HG02571 (cell line): ENCODE measurements at regions not wholly inside any gene's neighbourhood (a gene's known extent, or its start where the extent isn't known, plus 50 kb on each side); places are given as distances from the start of the nearest gene placed in this dataset.
"Not testable (repeated sequence)": the region's sequence is repeated elsewhere in the genome, so short reads cannot be mapped to it uniquely, and the experiment has no call there.

Source experiments
- ATAC-seq: cut with Tn5 transposase; IDR thresholded peaks from one replicate; pipeline ENCODE4 v1.9.1; 2021; ENCODE audit warnings: mild to moderate bottlenecking, moderate library complexity; ENCODE audit not compliant: unreplicated experiment

DNA sequence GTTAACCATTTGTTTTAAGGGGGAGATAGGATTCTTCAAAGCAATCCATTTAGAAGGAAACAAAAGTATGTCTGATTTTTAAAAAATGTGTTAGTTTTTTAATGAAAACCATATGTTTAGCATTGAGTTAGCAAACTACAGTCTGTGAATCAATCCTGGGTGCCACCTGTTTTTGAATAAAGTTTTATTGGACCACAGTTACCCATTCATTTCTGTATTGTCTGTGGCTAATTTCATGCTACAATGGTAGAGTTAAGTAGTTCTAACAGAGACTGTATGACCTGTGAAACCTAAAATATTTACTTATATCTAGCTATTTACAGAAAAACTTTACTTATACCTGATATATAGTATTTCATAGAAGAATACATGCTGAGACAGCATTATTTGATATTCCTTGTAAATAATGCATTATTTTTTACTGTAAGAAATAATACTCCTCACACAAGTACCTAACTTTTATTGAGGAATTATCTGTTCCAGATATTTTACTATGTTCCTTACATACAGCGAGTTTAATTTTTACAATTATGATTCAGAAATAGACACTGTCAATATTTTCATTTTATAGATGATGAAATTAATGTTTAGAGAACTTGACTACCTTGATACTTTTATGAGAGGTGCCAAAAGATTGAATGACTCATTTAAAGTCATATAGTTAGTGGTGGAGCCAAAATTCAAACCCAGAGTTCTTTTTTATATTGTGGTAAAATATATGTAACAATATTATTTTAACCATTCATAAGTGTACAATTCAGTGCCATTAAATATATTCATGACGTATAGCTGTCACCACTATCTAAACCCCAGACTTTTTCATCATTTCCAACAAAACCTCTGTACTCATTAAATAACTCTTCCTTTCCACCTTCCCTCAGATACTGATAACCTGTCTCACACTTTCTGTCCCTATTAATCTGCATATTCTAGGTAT, 122.0 kb downstream of the GLUD2 start:
- ATAC-seq, result no peak

DNA sequence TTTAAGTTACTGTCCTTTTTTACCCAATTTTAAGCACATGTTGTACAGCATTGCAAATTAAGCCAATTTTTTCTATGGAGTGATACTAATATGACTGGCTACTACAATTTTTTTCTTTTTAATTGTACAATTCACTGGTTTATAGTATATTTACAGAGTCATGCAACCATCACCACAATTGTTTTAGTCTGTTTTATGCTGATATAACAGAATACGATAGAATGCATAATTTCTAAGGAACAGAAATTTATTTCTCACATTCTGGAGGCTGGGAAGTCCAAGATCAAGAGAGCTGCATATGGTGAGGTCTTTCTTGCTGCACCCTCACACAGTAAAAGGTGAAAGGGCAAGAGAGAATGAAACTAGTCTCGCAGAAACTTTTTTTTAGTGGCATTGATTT, 125.3 kb downstream of the GLUD2 start:
- ATAC-seq, result no peak

- ATAC-seq, result no peak
Observed at GRCh38 chrX:121179972-121180371, 132.6 kb downstream of the GLUD2 start.

DNA sequence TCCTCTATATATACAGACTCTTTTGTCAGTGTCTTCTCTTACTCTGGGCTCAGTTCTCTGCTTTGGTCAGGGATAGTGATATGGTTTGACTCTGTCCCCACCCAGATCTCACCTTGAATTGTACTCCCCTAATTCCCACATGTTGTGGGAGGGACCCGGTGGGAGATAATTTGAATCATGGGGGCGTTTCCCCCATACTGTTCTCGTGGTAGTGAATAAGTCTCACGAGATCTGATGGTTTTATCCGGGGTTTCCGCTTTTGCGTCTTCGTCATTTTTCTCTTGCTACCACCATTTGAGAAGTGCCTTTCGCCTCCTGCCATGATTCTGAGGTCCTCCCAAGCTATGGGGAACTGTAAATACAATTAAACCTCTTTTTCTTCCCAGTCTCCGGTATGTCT, 144.4 kb downstream of the GLUD2 start:
- ATAC-seq, result no peak

DNA sequence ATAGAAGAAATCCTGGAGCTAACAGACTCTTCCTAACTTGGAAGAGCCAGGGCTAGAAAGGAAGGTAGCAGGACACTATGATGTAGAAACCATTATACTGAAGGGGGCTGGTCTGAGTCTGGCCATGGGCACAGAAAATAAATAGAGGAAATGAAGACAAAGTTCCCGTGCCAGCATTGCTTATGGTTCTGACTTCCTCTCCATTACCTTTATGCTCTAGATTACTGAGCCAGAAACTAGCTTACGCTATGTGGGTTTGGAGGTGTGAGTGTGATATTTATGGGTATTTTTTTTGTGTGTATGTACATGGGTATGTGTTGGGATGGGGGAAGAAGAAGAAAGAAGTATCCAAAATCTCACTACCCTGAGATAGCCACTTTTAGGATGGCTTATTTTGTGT, 148.3 kb downstream of the GLUD2 start:
- no peak for ATAC-seq

GRCh38 chrX:121196872-121197444, 149.5 kb downstream of the GLUD2 start:
- ATAC-seq, result not testable (repeated sequence)

DNA sequence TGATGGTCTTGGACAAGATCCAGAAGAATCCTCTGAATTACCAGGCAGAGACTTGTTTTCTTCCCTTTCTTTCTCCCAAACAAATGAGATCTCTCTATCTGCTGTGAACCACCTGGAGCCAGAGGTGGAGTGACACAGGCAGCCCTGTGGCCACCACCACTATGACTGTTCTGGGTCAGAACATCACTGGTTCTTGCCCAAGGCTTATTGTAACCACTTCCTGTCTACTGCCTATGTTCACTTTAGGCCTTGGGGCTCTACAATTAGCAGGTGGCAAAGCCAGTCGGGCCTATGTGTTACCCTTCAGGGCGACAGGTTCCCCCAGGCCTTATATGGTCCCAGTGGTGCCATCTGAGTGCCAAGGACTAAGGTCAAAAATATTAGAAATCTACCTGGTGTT, 161.2 kb downstream of the GLUD2 start:
- ATAC-seq, result no peak

GRCh38 chrX:121216641-121217374, 169.4 kb downstream of the GLUD2 start:
- no peak for ATAC-seq

DNA sequence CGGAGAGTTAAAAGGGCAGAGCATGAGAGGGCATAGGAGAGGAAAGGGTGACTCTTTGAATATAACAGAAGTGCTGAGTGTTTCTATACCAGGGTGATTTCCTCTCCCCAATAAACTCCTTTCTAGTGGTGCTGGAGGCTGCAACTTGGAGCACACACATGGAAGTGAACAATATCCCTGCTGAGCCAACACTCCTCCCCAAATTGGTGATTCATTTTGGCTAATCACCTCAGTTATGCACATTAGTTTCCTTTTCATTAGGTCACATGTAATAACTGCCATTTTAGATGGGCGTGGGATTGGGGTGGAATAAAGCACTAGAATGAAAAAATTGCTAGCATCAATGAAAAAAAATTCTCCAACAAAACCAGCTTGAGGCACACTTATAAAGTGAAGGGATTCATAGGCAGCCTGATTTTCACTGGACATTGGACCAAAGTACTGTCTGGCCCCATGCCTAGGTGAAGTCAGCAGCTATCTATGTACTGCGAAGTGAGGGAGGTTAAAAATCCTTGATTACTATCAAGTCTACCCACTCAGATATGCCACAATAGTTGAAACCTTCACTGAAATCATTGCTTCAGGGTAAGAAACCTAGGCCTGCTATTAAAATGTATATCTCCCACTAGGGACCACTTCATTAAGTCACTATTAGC, 174.0 kb downstream of the GLUD2 start:
- ATAC-seq, result no peak

- no peak for ATAC-seq
Observed at GRCh38 chrX:121227888-121228287, 180.5 kb downstream of the GLUD2 start.

DNA sequence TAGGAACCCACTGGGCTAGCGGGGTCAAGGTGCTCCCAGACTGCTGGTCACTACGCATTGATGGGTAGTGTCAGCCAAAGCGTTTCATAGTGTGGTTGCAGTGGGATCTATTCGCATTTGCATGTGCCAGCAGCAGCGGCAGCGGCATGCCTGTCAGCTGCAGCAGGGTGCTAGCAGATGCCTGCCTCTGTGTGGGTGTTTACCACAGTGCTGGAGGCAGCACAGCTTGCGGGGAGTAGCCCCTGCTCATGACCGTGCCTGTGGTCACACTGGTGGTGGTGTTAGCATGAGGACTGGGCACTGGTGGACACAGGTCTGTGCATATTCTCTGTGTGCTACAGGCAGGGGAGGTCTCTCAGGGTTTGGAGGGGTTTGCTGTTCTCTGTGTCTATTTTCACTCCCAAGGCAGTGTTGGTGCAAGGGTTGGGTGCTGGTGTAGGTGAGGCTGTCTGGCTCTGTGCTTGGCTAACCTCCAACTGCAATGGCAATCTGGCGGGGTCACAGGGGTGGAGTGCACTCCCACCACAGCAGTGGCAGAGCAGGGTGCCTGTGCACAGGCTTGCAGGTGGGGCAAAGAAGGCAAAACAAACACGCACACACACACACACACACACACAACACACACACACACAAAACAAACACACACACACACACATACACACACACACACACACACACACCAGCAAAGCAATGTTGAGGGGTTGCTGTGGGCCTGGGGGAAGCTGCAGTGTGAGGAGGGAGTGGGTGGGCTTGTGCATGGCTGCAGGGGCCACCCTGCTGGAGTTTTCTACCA, 184.4 kb downstream of the GLUD2 start:
- no peak for ATAC-seq

DNA sequence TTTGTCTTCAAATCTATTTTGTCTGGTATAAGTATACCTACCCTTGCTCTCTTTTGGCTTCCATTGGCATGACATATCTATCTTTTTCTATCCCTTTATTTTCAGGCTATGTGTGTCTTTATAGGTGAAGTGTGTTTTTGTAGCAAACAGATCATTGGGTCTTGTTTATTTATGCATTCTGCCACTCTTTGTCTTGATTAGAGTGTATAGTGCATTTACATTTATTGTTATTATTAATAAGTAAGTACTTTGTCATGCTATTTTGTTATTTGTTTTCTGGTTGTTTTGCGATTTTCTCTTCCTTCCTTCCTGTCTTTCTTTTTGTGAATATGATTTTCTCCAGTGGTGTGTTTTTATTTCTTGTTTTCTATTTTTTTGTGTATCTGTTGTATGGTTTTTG, 188.6 kb downstream of the GLUD2 start:
- ATAC-seq, result no peak

- ATAC-seq, result no peak
Observed at GRCh38 chrX:121238093-121238492, 190.7 kb downstream of the GLUD2 start.

GRCh38 chrX:121244511-121244910, 197.1 kb downstream of the GLUD2 start:
- ATAC-seq, result no peak

DNA sequence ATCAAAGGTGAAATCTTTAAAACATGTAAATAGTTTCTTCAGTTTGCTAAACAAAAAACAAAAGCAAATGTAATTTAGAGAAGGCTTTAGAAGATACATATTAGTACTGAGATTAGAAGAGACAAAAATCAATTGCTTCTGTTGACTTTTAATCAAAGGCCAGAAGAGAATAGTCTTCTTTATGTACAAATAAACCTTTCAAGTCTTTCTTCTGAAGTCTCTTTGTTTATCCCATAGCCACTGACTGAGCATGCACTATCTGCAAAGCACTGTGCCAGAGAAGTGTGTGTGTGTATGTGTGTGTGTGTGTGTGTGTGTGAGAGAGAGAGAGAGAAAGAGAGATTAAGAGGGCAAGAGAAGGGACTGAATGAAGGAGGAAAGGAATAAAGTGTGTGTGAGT, 198.4 kb downstream of the GLUD2 start:
- no peak for ATAC-seq

GRCh38 chrX:121254336-121254735, 206.9 kb downstream of the GLUD2 start:
- no peak for ATAC-seq

DNA sequence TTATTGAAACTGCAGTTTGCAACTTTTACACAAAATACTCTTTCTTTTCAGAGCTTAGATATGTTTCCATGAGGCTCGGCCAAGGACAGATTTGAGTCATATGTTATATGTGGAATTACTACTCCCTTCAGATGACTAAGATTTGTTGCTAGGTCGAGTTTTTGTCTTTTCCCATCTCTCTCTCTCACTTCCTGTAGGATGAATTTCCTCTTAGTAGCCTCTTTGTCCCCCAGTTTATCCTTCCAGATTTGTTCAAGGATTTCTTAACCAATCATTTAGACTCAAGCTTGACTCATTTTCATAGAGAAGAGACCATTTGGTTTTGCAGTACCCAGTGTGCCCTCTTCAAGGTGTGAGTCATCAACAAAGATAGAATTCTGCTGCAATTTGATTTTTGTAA, 209.2 kb downstream of the GLUD2 start:
- ATAC-seq, result no peak

DNA sequence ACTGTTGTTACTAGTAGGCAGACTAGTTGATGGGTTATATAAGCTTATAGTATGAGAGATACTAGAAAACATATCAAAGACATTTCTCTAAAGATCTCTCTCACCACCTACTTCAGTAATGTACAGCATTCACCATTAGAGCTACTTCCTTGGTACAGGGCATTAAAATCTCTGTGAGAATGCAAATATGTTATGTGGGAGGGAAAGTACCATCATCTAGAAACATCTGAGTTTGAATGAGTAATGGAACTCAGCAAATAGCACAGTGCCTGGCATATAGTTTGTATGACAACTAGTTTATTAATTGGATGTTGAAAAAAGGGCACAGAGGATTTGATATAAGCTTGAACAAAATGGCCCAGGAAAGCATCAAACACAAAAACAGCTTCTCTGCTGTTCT, 211.1 kb downstream of the GLUD2 start:
- peak; percentile 57 for ATAC-seq

DNA sequence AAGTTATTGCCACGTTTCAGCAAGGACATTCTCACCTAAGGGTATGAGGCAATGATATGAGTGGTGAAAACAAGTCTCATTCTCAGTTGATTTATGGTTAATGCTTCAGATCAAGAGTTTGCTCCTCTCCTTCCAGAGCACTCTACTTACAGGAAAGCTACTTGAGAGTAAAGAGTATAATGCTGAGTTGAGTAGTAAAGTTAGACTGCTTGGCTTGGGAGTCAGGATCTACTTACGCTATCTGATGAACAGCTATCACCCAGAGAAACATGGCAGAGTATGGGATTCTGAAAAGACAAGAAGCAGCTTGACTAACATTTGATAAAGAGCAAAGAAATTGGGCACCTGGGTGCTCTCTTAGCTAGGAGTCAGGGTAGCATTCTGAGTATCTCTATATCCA, 211.8 kb downstream of the GLUD2 start:
- no peak for ATAC-seq

- ATAC-seq, result no peak
Observed at GRCh38 chrX:121260596-121261240, 213.3 kb downstream of the GLUD2 start.
